Esophagus squamous epithelium (tissue), 5 donors: ENCODE measurements at regions not wholly inside any gene's neighbourhood (a gene's known extent, or its start where the extent isn't known, plus 50 kb on each side); places are given as distances from the start of the nearest gene placed in this dataset.

Source experiments
- DNase-seq: peaks from one replicate; lab custom pipeline; 2025; lab: John Stamatoyannopoulos, UW
- H3K27ac ChIP-seq, 4 donors: fragments of 200-600 bp; sonication (generic); one replicate each; pipeline ENCODE4 v1.5.1; 2016 to 2019; ENCODE audit warnings: mild to moderate bottlenecking in 1 of 4
- H3K27me3 ChIP-seq, 4 donors: fragments of 200-600 bp; sonication (generic); 1 replicate in 3 of 4; 2 replicates in 1 of 4; pipeline versions ENCODE4 v1.5.1 to v1.6.0; 2017 to 2021; ENCODE audit warnings: antibody characterized with exemption in 1 of 4
- H3K36me3 ChIP-seq, 3 donors: fragments of 200-600 bp; sonication (generic); one replicate each; pipeline ENCODE4 v1.5.1; 2016 to 2019
- H3K4me1 ChIP-seq, 3 donors: fragments of 200-600 bp; sonication (generic); one replicate each; pipeline ENCODE4 v1.5.1; 2017 to 2019
- H3K4me3 ChIP-seq, 4 donors: fragments of 200-600 bp; sonication (generic); 1 replicate in 3 of 4; 2 replicates in 1 of 4; pipeline ENCODE4 v1.5.1; 2016 to 2019; ENCODE audit warnings: mild to moderate bottlenecking in 2 of 4, moderate library complexity in 1 of 4
- H3K9me3 ChIP-seq, 3 donors: fragments of 200-600 bp; sonication (generic); one replicate each; pipeline ENCODE4 v1.5.1; 2016 to 2019
- CTCF ChIP-seq, 6 experiments: fragments of 450-650 bp in 4 of 6; fragments of 200-600 bp in 2 of 6; sonication (generic) in 2 of 6; IDR thresholded peaks; one replicate each; pipeline ENCODE4 v1.5.1; 2016 to 2019; ENCODE audit warnings: antibody characterized with exemption in 6 of 6, mild to moderate bottlenecking in 4 of 6, moderate library complexity in 4 of 6
- POLR2A ChIP-seq, 4 donors: fragments of 450-650 bp; IDR thresholded peaks; one replicate each; pipeline ENCODE4 v1.6.1; 2017; ENCODE audit warnings: antibody characterized with exemption in 4 of 4, mild to moderate bottlenecking in 4 of 4, moderate library complexity in 3 of 4
- WGBS, 2 donors: methylation state at CpG; one replicate each; pipeline ENCODE4 v1.1.5; 2018; 5-methylcytosine and 5-hydroxymethylcytosine counted together
- intact Hi-C: fragments of 100-400 bp; cut with DNase I; formaldehyde crosslinking; loops from one replicate; pipeline ENCODE4 v1.15.0; 2022
- donor health status: DM: yes; HTN: yes; CAD: no.

DNA sequence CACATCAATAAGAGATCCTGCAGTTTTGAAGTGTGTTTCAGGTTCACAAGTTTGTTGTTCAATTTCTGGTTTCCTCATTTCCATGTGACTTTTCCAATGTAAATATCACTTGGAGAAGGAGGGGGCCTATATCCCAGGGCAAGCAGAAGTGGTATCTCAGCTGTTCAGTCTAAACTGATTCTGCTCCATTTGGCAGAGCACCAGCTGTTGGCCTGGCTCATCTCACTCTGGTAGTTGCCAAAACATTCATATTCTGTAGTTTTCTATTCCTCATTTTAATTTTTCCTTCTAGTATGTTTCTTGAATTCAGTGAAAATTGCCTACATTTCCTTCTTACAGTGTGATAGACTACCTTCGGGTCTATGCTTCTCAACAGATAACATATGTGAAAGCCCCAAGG is 101.8 kb upstream of the TAC1 start:
- no peaks in the 10 kb centered on the region for H3K9me3 ChIP-seq
- no peaks in the 10 kb centered on the region for H3K27me3 ChIP-seq
- DNase-seq = no peak
- H3K4me1 ChIP-seq = no peaks in the 10 kb centered on the region
- H3K27ac ChIP-seq = no peak overlapping the region
- WGBS, 2 donors = 63 to 87% methylated on average over 1 of the region's 1 CpG
- H3K36me3 ChIP-seq = no peaks in the 10 kb centered on the region
- H3K4me3 ChIP-seq = no peak overlapping the region
- intact Hi-C loops = no loop called here
- no peak for TF ChIP-seq POLR2A (IDR thresholded peaks at IDR 0.05)
- TF ChIP-seq CTCF (IDR thresholded peaks at IDR 0.05) = no peak

GRCh38 chr7:97635622-97636021 is 96.3 kb upstream of the TAC1 start:
- no peak for TF ChIP-seq CTCF (IDR thresholded peaks at IDR 0.05)
- TF ChIP-seq POLR2A (IDR thresholded peaks at IDR 0.05) = no peak
- DNase-seq = no peak
- no peak overlapping the region for H3K27ac ChIP-seq
- no peaks in the 10 kb centered on the region for H3K36me3 ChIP-seq
- WGBS, 2 donors = 78 to 91% methylated on average over 4 of the region's 4 CpGs
- H3K4me3 ChIP-seq = no peak overlapping the region
- H3K9me3 ChIP-seq = no peaks in the 10 kb centered on the region
- H3K27me3 ChIP-seq = no peaks in the 10 kb centered on the region
- H3K4me1 ChIP-seq = no peaks in the 10 kb centered on the region
- intact Hi-C loops = no loop called here

GRCh38 chr7:97639036-97639435 is 92.8 kb upstream of the TAC1 start:
- intact Hi-C loops = no loop called here
- Histone ChIP-seq H3K27me3 (no peaks in the 10 kb centered on the region), H3K36me3 (no peaks in the 10 kb centered on the region), H3K27ac (no peak overlapping the region), H3K9me3 (no peaks in the 10 kb centered on the region), H3K4me1 (no peaks in the 10 kb centered on the region), H3K4me3 (no peak overlapping the region)
- no peak for DNase-seq
- no peak for TF ChIP-seq CTCF (IDR thresholded peaks at IDR 0.05)
- no peak for TF ChIP-seq POLR2A (IDR thresholded peaks at IDR 0.05)

DNA sequence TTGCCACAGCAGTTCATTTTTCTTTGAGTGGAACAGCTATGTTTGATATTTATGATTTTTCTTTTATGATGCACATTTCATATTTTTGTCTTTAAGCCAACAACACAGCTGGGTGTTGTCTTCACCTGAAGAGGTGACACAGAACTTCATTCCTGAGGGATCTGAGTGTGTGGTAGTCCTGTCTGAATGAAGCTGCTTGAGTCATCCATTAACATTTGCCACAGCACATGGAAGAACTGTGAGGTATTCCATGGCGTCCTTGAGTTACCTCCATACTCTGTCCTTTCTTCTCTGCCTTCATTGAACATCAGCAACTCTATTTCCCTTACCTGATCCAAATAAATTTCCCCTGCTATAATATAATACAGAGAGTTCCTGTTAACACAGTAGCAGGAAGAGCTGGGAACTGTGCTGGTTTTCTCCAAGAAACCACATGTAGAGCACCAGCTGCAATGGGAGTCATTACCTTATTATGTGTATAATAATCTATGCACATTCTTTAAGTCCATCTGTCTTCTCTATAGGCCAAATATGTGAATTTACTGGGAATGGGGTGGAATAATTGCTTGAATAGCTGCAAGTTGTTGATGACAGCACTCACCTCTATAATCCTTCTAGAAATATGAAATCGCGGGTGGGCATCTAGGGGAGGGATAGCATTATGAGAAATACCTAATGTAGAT is 72.4 kb upstream of the TAC1 start:
- no peaks in the 10 kb centered on the region for H3K36me3 ChIP-seq
- no peak for TF ChIP-seq CTCF (IDR thresholded peaks at IDR 0.05)
- no peak overlapping the region for H3K4me3 ChIP-seq
- 81 to 82% methylated on average over 3 of the region's 3 CpGs for WGBS, 2 donors
- H3K9me3 ChIP-seq = no peaks in the 10 kb centered on the region
- DNase-seq = no peak
- no peak overlapping the region for H3K27ac ChIP-seq
- no peaks in the 10 kb centered on the region for H3K4me1 ChIP-seq
- no peaks in the 10 kb centered on the region for H3K27me3 ChIP-seq
- intact Hi-C loops = no loop called here

- no peak overlapping the region for H3K27ac ChIP-seq
- WGBS, 2 donors = 16 to 27% methylated on average over 1 of the region's 1 CpG
- no peaks in the 10 kb centered on the region for H3K9me3 ChIP-seq
- H3K36me3 ChIP-seq = no peaks in the 10 kb centered on the region
- intact Hi-C loops = no loop called here
- no peak overlapping the region for H3K4me3 ChIP-seq
- TF ChIP-seq POLR2A (IDR thresholded peaks at IDR 0.05) = no peak
- no peak for TF ChIP-seq CTCF (IDR thresholded peaks at IDR 0.05)
- H3K27me3 ChIP-seq = no peaks in the 10 kb centered on the region
- DNase-seq = no peak
- H3K4me1 ChIP-seq = no peaks in the 10 kb centered on the region
These were observed 64.5 kb upstream of the TAC1 start for GRCh38 chr7:97667359-97667758.
